CD14-positive monocyte (primary cell): ENCODE measurements at regions not wholly inside any gene's neighbourhood (a gene's known extent, or its start where the extent isn't known, plus 50 kb on each side); places are given as distances from the start of the nearest gene placed in this dataset.

Experiments used
- DNase-seq, 3 donors: peaks; one replicate each; pipeline ENCODE4 v3.0.0-alpha.2; 2011 to 2022
- H2AFZ ChIP-seq: 2 replicates; pipeline ENCODE4 v1.6.0; 2012; ENCODE audit warnings: mild to moderate bottlenecking, low read depth, low read length, inconsistent platforms; ENCODE audit not compliant: insufficient read depth, poor library complexity, severe bottlenecking
- H3K27ac ChIP-seq, 2 donors: 1 replicate in 1 of 2; 2 replicates in 1 of 2; pipeline ENCODE4 v1.5.1; 2012 to 2013; ENCODE audit warnings: low read length in 2 of 2, control low read depth in 1 of 2, inconsistent platforms in 1 of 2, low read depth in 1 of 2, mild to moderate bottlenecking in 1 of 2
- H3K27me3 ChIP-seq, 2 donors: one replicate each; pipeline versions ENCODE4 v1.6.0 to v1.6.1; 2011 to 2013; ENCODE audit warnings: low read length in 2 of 2; ENCODE audit not compliant: control insufficient read depth in 2 of 2, insufficient read depth in 2 of 2
- H3K36me3 ChIP-seq, 2 donors: replicated peaks in 1 of 2; 1 replicate in 1 of 2; 2 replicates in 1 of 2; pipeline versions ENCODE4 v1.5.1 to v1.6.1; 2012 to 2013; ENCODE audit warnings: low read length in 2 of 2, control low read depth in 1 of 2, inconsistent platforms in 1 of 2, mild to moderate bottlenecking in 1 of 2; ENCODE audit not compliant: insufficient read depth in 2 of 2, control insufficient read depth in 1 of 2
- H3K4me1 ChIP-seq, 2 donors: 1 replicate in 1 of 2; 2 replicates in 1 of 2; pipeline versions ENCODE4 v1.5.1 to v1.6.1; 2012 to 2013; ENCODE audit warnings: low read length in 2 of 2, control low read depth in 1 of 2, inconsistent platforms in 1 of 2, mild to moderate bottlenecking in 1 of 2, moderate library complexity in 1 of 2; ENCODE audit not compliant: insufficient read depth in 2 of 2, control insufficient read depth in 1 of 2
- H3K4me2 ChIP-seq: replicated peaks from 2 replicates; pipeline ENCODE3; 2012; ENCODE audit warnings: low read length, moderate library complexity, mild to moderate bottlenecking; ENCODE audit not compliant: poor library complexity, severe bottlenecking; ENCODE audit errors: extremely low read depth
- H3K4me3 ChIP-seq, 3 experiments: fragments of 200-600 bp in 1 of 3; sonication (generic) in 1 of 3; replicated peaks in 1 of 3; 1 replicate in 2 of 3; 2 replicates in 1 of 3; pipeline ENCODE4 v1.5.1; 2011 to 2013; ENCODE audit warnings: low read length in 3 of 3, mild to moderate bottlenecking in 3 of 3, control low read depth in 2 of 3, low read depth in 2 of 3, inconsistent platforms in 1 of 3, moderate library complexity in 1 of 3
- H3K79me2 ChIP-seq: 2 replicates; pipeline ENCODE4 v1.6.0; 2012; ENCODE audit warnings: mild to moderate bottlenecking, control low read depth, inconsistent platforms, low read length, moderate library complexity; ENCODE audit not compliant: insufficient read depth
- H3K9ac ChIP-seq: 2 replicates; pipeline ENCODE4 v1.6.0; 2017; ENCODE audit warnings: low read length, mild to moderate bottlenecking; ENCODE audit not compliant: insufficient read depth, poor library complexity, severe bottlenecking
- H3K9me3 ChIP-seq, 2 donors: replicated peaks in 1 of 2; 1 replicate in 1 of 2; 2 replicates in 1 of 2; pipeline versions ENCODE4 v1.5.1 to v1.6.1; 2012 to 2013; ENCODE audit warnings: low read length in 2 of 2, control low read depth in 1 of 2; ENCODE audit not compliant: control insufficient read depth in 1 of 2, insufficient read depth in 1 of 2
- H4K20me1 ChIP-seq: 2 replicates; pipeline ENCODE4 v1.6.0; 2012; ENCODE audit warnings: mild to moderate bottlenecking, low read length, control low read depth, moderate library complexity; ENCODE audit not compliant: insufficient read depth
- H3K27ac Mint-ChIP-seq, 7 donors: one replicate each; pipeline ENCODE4 v1.8.0; 2020; ENCODE audit warnings: mild to moderate bottlenecking in 7 of 7, mixed read lengths in 7 of 7, moderate library complexity in 6 of 7, inconsistent platforms in 2 of 7
- H3K27me3 Mint-ChIP-seq, 3 donors: one replicate each; pipeline ENCODE4 v1.8.0; 2021 to 2022; ENCODE audit warnings: low read depth in 3 of 3, mild to moderate bottlenecking in 3 of 3, mixed read lengths in 3 of 3, moderate library complexity in 3 of 3, inconsistent platforms in 1 of 3
- H3K36me3 Mint-ChIP-seq, 2 donors: one replicate each; pipeline ENCODE4 v1.8.0; 2020; ENCODE audit warnings: mixed read lengths in 2 of 2, inconsistent platforms in 1 of 2, mild to moderate bottlenecking in 1 of 2
- H3K4me1 Mint-ChIP-seq: one replicate; pipeline ENCODE4 v1.8.0; 2020; ENCODE audit warnings: mild to moderate bottlenecking, mixed read lengths
- H3K4me3 Mint-ChIP-seq, 2 donors: one replicate each; pipeline ENCODE4 v1.8.0; 2020; ENCODE audit warnings: mild to moderate bottlenecking in 2 of 2, mixed read lengths in 2 of 2, moderate library complexity in 1 of 2
- H3K9me3 Mint-ChIP-seq, 7 donors: one replicate each; pipeline ENCODE4 v1.8.0; 2020 to 2022; ENCODE audit warnings: mixed read lengths in 7 of 7, mild to moderate bottlenecking in 6 of 7, moderate library complexity in 6 of 7, inconsistent platforms in 2 of 7
- CTCF ChIP-seq: fragments of 200-600 bp; IDR thresholded peaks from one replicate; pipeline ENCODE4 v1.8.0; 2022; ENCODE audit warnings: antibody characterized with exemption, mild to moderate bottlenecking
- WGBS: methylation state at CpG from one replicate; pipeline ENCODE4 v1.1.5; 2013; ENCODE audit warnings: missing lambda C conversion rate; ENCODE audit not compliant: insufficient coverage; 5-methylcytosine and 5-hydroxymethylcytosine counted together
- intact Hi-C, 2 donors: fragments of 100-400 bp; cut with micrococcal nuclease; formaldehyde crosslinking; loops; one replicate each; pipeline versions ENCODE4 v1.15.0 to v1.15.1; 2023

DNA sequence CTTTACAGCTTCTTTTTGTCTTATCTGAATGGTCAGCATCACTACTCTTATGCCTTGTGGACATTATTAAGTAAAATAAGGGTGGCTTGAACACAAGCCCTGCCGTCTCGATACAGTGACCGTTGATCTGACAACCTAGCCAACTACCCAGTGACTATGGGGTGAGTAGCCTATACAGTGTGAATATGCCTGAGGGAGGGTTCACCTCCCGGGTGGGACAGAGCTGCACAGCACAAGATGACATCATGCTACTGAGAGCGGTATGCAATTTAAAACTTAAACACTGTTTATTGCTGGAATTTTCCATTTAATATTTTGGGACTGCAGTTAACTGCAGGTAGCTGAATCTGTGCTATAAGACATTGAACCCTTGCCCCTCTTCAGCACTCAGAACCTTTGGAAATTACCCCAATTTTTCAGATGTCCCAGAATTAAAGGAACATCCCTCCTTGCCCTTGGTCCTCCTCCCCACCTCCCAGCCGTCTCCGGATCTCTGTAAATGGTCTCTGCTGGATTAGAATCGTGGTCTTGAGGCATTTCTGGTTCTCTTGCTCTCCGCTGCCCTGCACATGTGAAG is 618.5 kb downstream of the PTPRU start:
- H3K4me3 ChIP-seq = no peak overlapping the region
- H3K36me3 Mint-ChIP-seq = no peaks in the 10 kb centered on the region

GRCh38 chr1:29853716-29854330 is 617.5 kb downstream of the PTPRU start:
- no peak for DNase-seq
- no peak overlapping the region for H3K4me2 ChIP-seq
- no peak overlapping the region for H3K27ac ChIP-seq
- no peaks in the 10 kb centered on the region for H3K36me3 Mint-ChIP-seq
- no peaks in the 10 kb centered on the region for H3K79me2 ChIP-seq
- no peaks in the 10 kb centered on the region for H3K4me1 ChIP-seq
- H4K20me1 ChIP-seq = no peaks in the 10 kb centered on the region
- 92% methylated on average over 8 of the region's 10 CpGs for WGBS
- no peak overlapping the region for H3K4me3 ChIP-seq
- peaks cover 0 to 2% (median 0%) of the 10 kb centered on the region in 7 donors for H3K9me3 Mint-ChIP-seq
- no peak overlapping the region for H3K4me3 Mint-ChIP-seq
- intact Hi-C loops = loop anchor here in 1 of 2 donors (5.0 kb wide), 1 partner anchor 617 kb away; the partner anchor contains the start of gene PTPRU
- H3K27me3 Mint-ChIP-seq = peaks cover 0 to 7% (median 4%) of the 10 kb centered on the region in 3 donors
- H3K4me1 Mint-ChIP-seq = no peaks in the 10 kb centered on the region
- no peak overlapping the region for H3K27ac Mint-ChIP-seq
- no peaks in the 10 kb centered on the region for H3K27me3 ChIP-seq
- H3K36me3 ChIP-seq = no peaks in the 10 kb centered on the region
- H3K9me3 ChIP-seq = no peaks in the 10 kb centered on the region
- no peak for TF ChIP-seq CTCF
- no peak overlapping the region for H2AFZ ChIP-seq
- no peak overlapping the region for H3K9ac ChIP-seq

More for the DNA sequence above, 618.5 kb downstream of the PTPRU start:
- Histone ChIP-seq H3K79me2 (no peaks in the 10 kb centered on the region), H3K27ac (no peak overlapping the region), H4K20me1 (no peaks in the 10 kb centered on the region), H3K9ac (no peak overlapping the region), H3K4me2 (no peak overlapping the region), H3K27me3 (no peaks in the 10 kb centered on the region), H2AFZ (no peak overlapping the region), H3K36me3 (no peaks in the 10 kb centered on the region), H3K9me3 (no peaks in the 10 kb centered on the region), H3K4me1 (no peaks in the 10 kb centered on the region)
- no CpG with 5 or more reads among the region's 9 CpGs for WGBS
- Mint-ChIP-seq H3K4me1 (no peaks in the 10 kb centered on the region), H3K27me3 (peaks cover 0 to 7% (median 4%) of the 10 kb centered on the region in 3 donors), H3K4me3 (no peak overlapping the region), H3K9me3 (peaks cover 0 to 5% (median 0%) of the 10 kb centered on the region in 7 donors), H3K27ac (peak overlapping the region in 2 of 7 donors; percentile 25 to 82)
- no peak for DNase-seq
- intact Hi-C loops = loop anchor here in 1 of 2 donors (5.0 kb wide), 1 partner anchor 617 kb away; the partner anchor contains the start of gene PTPRU
- no peak for TF ChIP-seq CTCF
